ENCODE measurements at regions not wholly inside any gene's neighbourhood (a gene's known extent, or its start where the extent isn't known, plus 50 kb on each side); places are given as distances from the start of the nearest gene placed in this dataset.

DNA sequence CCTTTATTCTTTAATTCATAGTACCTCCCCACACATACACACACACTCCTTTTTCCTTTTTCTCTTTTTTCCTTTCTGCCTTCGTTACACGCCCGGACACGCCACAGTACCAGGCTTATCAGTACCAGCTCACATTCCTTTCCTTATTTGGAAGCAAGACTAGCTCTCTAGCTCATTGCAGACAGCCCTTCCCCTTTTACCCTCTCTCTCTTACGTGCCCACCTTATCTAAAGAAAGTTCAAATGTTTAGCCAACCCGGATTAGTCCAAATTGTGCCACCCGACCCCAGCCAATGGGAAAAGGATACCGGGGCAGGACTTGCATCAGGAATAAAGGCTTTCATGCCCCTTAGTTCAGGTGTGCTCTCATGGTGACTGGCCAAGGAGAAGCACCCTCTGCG is 194.7 kb upstream of the VCX3A start:
- DNase-seq: no peak
- Histone ChIP-seq H3K27me3 (no peaks in the 10 kb centered on the region), H3K9me3 (replicated peaks in 1 of 3) (no peaks in the 10 kb centered on the region), H3K27ac (no peak overlapping the region), H3K36me3 (replicated peaks in 1 of 2) (no peaks in the 10 kb centered on the region), H3K4me1 (replicated peaks in 1 of 2) (no peaks in the 10 kb centered on the region), H3K4me3 (no peak overlapping the region)
- WGBS, 4 donors: 37 to 45% (median 38%) methylated on average over 9 of the region's 9 CpGs
- no peak for TF ChIP-seq POLR2A (IDR thresholded peaks at IDR 0.05)
- TF ChIP-seq, protein P1, sequence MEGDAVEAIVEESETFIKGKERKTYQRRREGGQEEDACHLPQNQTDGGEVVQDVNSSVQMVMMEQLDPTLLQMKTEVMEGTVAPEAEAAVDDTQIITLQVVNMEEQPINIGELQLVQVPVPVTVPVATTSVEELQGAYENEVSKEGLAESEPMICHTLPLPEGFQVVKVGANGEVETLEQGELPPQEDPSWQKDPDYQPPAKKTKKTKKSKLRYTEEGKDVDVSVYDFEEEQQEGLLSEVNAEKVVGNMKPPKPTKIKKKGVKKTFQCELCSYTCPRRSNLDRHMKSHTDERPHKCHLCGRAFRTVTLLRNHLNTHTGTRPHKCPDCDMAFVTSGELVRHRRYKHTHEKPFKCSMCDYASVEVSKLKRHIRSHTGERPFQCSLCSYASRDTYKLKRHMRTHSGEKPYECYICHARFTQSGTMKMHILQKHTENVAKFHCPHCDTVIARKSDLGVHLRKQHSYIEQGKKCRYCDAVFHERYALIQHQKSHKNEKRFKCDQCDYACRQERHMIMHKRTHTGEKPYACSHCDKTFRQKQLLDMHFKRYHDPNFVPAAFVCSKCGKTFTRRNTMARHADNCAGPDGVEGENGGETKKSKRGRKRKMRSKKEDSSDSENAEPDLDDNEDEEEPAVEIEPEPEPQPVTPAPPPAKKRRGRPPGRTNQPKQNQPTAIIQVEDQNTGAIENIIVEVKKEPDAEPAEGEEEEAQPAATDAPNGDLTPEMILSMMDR (IDR thresholded peaks at IDR 0.05): no peak
- intact Hi-C loops (cut with DNase I): no loop called here

DNA sequence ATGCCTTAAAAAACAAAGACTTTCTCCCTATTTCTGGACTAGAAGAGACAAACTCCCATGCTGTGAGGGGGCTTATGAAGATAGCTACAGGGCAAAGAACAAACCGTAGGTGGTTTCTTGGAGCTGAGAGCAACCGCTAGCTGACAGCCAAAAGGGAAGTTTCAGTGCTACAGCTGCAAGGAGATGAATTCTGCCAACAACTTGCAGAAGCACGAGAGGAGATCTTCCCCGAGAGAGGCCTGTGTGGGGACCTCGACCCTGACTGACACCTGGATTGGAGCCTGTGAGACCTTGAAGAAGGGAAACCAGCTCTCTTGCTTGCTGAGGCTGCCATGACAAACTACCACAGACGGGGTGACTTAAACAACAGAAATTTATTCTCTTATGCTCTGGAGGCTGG is 183.8 kb upstream of the VCX3A start:
- no peaks in the 10 kb centered on the region for H3K9me3 ChIP-seq (replicated peaks in 1 of 3)
- H3K4me3 ChIP-seq: no peak overlapping the region
- H3K36me3 ChIP-seq (replicated peaks in 1 of 2): no peaks in the 10 kb centered on the region
- H3K27ac ChIP-seq: no peak overlapping the region
- H3K27me3 ChIP-seq: no peaks in the 10 kb centered on the region
- intact Hi-C loops (cut with DNase I): no loop called here
- no peak for DNase-seq
- no peak for TF ChIP-seq POLR2A (IDR thresholded peaks at IDR 0.05)
- TF ChIP-seq, protein P1 (IDR thresholded peaks at IDR 0.05): no peak
- WGBS, 4 donors: 60 to 66% (median 65%) methylated on average over 3 to 6 of the region's 6 CpGs
- H3K4me1 ChIP-seq (replicated peaks in 1 of 2): no peaks in the 10 kb centered on the region

DNA sequence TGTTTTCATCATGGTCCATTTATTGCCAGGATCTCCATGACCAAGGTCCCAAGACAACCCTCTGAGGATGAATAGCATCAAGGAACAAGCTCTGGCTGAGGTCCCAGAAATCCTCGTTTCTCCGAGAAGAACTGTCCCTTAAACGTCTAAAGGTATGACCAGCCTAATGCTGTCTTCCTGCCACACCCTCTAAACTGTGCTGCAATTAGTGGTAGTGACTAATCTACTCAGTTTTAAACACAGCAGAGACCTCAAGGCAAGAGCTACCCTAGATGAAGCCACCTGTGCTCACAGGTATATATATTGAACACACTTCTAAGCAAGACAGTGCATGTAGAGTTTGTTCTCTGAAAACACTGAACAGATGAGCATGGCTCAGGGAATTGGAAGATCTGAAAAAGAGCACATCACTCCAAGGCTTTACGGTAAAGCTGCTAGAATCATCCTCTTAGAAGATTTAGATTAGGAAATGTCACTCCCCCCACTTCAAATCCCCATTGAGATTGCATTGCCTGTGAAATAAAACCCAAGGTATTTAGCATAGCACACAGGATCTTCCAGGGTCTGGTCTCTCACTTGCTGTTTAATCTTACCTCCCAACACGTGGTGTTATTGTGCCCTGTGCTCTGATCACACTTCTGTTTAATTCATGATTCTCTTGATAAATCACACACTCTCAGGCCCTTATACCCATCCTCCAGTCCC is 173.9 kb upstream of the VCX3A start:
- H3K27ac ChIP-seq: no peak overlapping the region
- no peaks in the 10 kb centered on the region for H3K9me3 ChIP-seq (replicated peaks in 1 of 3)
- no peak for DNase-seq
- 59 to 75% (median 68%) methylated on average over 5 of the region's 5 CpGs for WGBS, 4 donors
- no peaks in the 10 kb centered on the region for H3K4me1 ChIP-seq (replicated peaks in 1 of 2)
- H3K4me3 ChIP-seq: no peak overlapping the region
- no peaks in the 10 kb centered on the region for H3K36me3 ChIP-seq (replicated peaks in 1 of 2)
- TF ChIP-seq, protein P1 (IDR thresholded peaks at IDR 0.05): no peak
- no peak for TF ChIP-seq POLR2A (IDR thresholded peaks at IDR 0.05)
- intact Hi-C loops (cut with DNase I): no loop called here
- no peaks in the 10 kb centered on the region for H3K27me3 ChIP-seq

DNA sequence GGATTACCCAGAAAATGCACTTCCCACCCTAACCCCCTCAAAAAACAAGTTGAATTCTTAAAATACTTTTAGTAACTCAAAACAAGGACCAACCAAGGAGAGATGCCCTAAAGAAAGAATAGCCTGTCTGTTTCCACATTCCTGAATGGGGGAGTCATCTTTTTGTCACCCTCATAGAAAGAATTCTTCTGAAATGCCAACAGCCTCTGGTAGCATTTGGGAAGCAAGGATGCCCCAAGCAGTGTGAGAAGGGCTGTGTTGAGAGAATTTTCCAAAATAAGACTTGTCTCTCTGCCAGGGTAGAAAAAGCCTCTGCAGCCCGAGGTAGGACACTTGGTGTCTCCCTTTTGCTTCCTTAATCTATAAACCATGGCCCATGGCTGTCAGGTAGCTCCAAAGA is 173.1 kb upstream of the VCX3A start:
- WGBS, 4 donors: 31 to 60% (median 46%) methylated on average over 1 of the region's 1 CpG
- no peak for TF ChIP-seq POLR2A (IDR thresholded peaks at IDR 0.05)
- TF ChIP-seq, protein P1 (IDR thresholded peaks at IDR 0.05): no peak
- Histone ChIP-seq H3K4me1 (replicated peaks in 1 of 2) (no peaks in the 10 kb centered on the region), H3K27me3 (no peaks in the 10 kb centered on the region), H3K9me3 (replicated peaks in 1 of 3) (no peaks in the 10 kb centered on the region), H3K27ac (no peak overlapping the region), H3K36me3 (replicated peaks in 1 of 2) (no peaks in the 10 kb centered on the region), H3K4me3 (no peak overlapping the region)
- intact Hi-C loops (cut with DNase I): no loop called here
- DNase-seq: no peak

Measured in adrenal gland (tissue), 9 donors.